ENCODE measurements at regions not wholly inside any gene's neighbourhood (a gene's known extent, or its start where the extent isn't known, plus 50 kb on each side); places are given as distances from the start of the nearest gene placed in this dataset.

DNA sequence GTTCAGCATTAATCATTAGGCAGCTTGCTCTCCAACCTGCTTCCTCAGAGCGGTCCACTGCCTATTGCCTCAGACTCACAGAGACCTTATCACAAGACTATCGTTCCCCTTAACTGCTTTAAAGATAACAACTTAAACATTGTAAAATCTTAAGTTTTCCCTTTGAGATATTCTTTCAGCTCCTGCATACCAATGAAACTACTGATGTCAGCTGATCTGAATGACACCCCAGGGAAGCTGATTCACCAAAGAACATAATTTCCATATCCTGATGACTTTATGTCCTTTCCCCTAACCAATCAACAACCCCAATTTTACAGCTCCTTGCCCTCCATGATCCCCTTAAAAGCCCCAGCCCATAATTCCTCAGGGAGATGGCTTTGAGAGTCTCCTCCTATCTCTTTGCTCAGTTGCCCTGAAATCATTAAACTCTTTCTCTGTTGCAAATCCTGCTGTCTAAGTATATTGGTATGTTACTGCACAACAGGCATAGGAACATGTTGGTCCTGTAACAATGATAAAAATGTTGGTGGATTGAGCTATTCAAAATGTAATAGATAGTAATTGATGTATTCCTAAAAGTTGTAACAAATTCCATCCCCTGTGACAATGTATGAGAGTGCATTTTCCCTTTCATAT is 621.4 kb upstream of the RGS18 start:
- Histone ChIP-seq H3K9ac (ENCODE audit: low read length) (no peak overlapping the region), H3K4me3 (ENCODE audit: insufficient read depth, low read depth, low read length) (no peak overlapping the region), H3K36me3 (ENCODE audit: insufficient read depth, low read length) (no peaks in the 10 kb centered on the region), H3K4me2 (ENCODE audit: low read length) (no peak overlapping the region), H3K79me2 (ENCODE audit: insufficient read depth, low read length) (no peaks in the 10 kb centered on the region), H2AFZ (ENCODE audit: low read depth, low read length) (no peak overlapping the region), H3K9me3 (ENCODE audit: insufficient read depth, low read depth, low read length) (no peaks in the 10 kb centered on the region), H4K20me1 (ENCODE audit: insufficient read depth, low read length) (no peaks in the 10 kb centered on the region), H3K27me3 (ENCODE audit: insufficient read depth, low read length) (no peaks in the 10 kb centered on the region), H3K4me1 (ENCODE audit: insufficient read depth, low read length) (no peaks in the 10 kb centered on the region), H3K27ac (ENCODE audit: low read depth, low read length) (no peak overlapping the region)
- peaks cover 3% of the 10 kb centered on the region for H3K4me1 Mint-ChIP-seq (ENCODE audit: low read depth, unreplicated experiment)
- H3K27ac Mint-ChIP-seq (ENCODE audit: unreplicated experiment), result no peak overlapping the region
- TF ChIP-seq, protein P1, sequence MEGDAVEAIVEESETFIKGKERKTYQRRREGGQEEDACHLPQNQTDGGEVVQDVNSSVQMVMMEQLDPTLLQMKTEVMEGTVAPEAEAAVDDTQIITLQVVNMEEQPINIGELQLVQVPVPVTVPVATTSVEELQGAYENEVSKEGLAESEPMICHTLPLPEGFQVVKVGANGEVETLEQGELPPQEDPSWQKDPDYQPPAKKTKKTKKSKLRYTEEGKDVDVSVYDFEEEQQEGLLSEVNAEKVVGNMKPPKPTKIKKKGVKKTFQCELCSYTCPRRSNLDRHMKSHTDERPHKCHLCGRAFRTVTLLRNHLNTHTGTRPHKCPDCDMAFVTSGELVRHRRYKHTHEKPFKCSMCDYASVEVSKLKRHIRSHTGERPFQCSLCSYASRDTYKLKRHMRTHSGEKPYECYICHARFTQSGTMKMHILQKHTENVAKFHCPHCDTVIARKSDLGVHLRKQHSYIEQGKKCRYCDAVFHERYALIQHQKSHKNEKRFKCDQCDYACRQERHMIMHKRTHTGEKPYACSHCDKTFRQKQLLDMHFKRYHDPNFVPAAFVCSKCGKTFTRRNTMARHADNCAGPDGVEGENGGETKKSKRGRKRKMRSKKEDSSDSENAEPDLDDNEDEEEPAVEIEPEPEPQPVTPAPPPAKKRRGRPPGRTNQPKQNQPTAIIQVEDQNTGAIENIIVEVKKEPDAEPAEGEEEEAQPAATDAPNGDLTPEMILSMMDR (IDR thresholded peaks at IDR 0.05; ENCODE audit: insufficient read depth, low read depth, low read length), result no peak
- TF ChIP-seq EZH2 (IDR thresholded peaks at IDR 0.05; ENCODE audit: insufficient read depth, low read length), result no peak
- H3K4me3 Mint-ChIP-seq (ENCODE audit: unreplicated experiment), result no peak overlapping the region
- H3K27me3 Mint-ChIP-seq (ENCODE audit: low read depth, unreplicated experiment), result no peaks in the 10 kb centered on the region
- no peak for DNase-seq (ENCODE audit: low read depth)
- no peaks in the 10 kb centered on the region for H3K36me3 Mint-ChIP-seq (ENCODE audit: low read depth, unreplicated experiment)
- no peak for FAIRE-seq
- no peaks in the 10 kb centered on the region for H3K9me3 Mint-ChIP-seq (ENCODE audit: unreplicated experiment)

GRCh38 chr1:191541758-191542157 is 616.5 kb upstream of the RGS18 start:
- no peaks in the 10 kb centered on the region for H3K79me2 ChIP-seq (ENCODE audit: insufficient read depth, low read length)
- H4K20me1 ChIP-seq (ENCODE audit: insufficient read depth, low read length), result no peaks in the 10 kb centered on the region
- no peak overlapping the region for H2AFZ ChIP-seq (ENCODE audit: low read depth, low read length)
- Mint-ChIP-seq H3K36me3 (ENCODE audit: low read depth, unreplicated experiment) (no peaks in the 10 kb centered on the region), H3K9me3 (ENCODE audit: unreplicated experiment) (no peaks in the 10 kb centered on the region), H3K27ac (ENCODE audit: unreplicated experiment) (no peak overlapping the region), H3K27me3 (ENCODE audit: low read depth, unreplicated experiment) (no peaks in the 10 kb centered on the region), H3K4me1 (ENCODE audit: low read depth, unreplicated experiment) (peaks cover 2% of the 10 kb centered on the region), H3K4me3 (ENCODE audit: unreplicated experiment) (no peak overlapping the region)
- FAIRE-seq (no peak), DNase-seq (ENCODE audit: low read depth) (no peak)
- H3K4me3 ChIP-seq (ENCODE audit: insufficient read depth, low read depth, low read length), result no peak overlapping the region
- no peak overlapping the region for H3K27ac ChIP-seq (ENCODE audit: low read depth, low read length)
- H3K27me3 ChIP-seq (ENCODE audit: insufficient read depth, low read length), result no peaks in the 10 kb centered on the region
- H3K4me2 ChIP-seq (ENCODE audit: low read length), result no peak overlapping the region
- TF ChIP-seq, protein P1 (IDR thresholded peaks at IDR 0.05; ENCODE audit: insufficient read depth, low read depth, low read length), result no peak
- no peak for TF ChIP-seq EZH2 (IDR thresholded peaks at IDR 0.05; ENCODE audit: insufficient read depth, low read length)
- no peak overlapping the region for H3K9ac ChIP-seq (ENCODE audit: low read length)
- no peaks in the 10 kb centered on the region for H3K4me1 ChIP-seq (ENCODE audit: insufficient read depth, low read length)
- H3K36me3 ChIP-seq (ENCODE audit: insufficient read depth, low read length), result no peaks in the 10 kb centered on the region
- no peaks in the 10 kb centered on the region for H3K9me3 ChIP-seq (ENCODE audit: insufficient read depth, low read depth, low read length)

DNA sequence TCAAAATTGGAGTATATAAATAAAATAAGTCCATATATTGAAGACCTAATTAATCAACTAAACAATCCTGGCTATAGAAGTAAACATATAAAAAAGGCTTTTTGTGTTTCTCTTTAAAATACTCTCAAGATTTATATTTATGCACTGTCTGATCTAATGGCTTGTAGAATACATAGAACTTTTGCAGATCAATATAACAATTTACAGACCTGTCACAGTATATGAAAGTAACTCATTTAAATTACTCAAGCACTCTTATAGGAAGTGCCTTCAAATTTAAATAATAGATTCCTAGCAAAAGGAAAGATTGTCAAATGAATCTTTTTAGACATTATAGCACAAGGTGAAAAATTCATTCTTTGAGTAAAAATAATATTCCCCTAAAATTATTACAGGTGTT is 615.8 kb upstream of the RGS18 start:
- H2AFZ ChIP-seq (ENCODE audit: low read depth, low read length), result no peak overlapping the region
- H3K4me1 ChIP-seq (ENCODE audit: insufficient read depth, low read length), result no peaks in the 10 kb centered on the region
- no peak overlapping the region for H3K4me3 ChIP-seq (ENCODE audit: insufficient read depth, low read depth, low read length)
- no peak overlapping the region for H3K27ac Mint-ChIP-seq (ENCODE audit: unreplicated experiment)
- DNase-seq (ENCODE audit: low read depth) (no peak), FAIRE-seq (no peak)
- H3K27ac ChIP-seq (ENCODE audit: low read depth, low read length), result no peak overlapping the region
- no peak overlapping the region for H3K9ac ChIP-seq (ENCODE audit: low read length)
- TF ChIP-seq, protein P1 (IDR thresholded peaks at IDR 0.05; ENCODE audit: insufficient read depth, low read depth, low read length), result no peak
- TF ChIP-seq EZH2 (IDR thresholded peaks at IDR 0.05; ENCODE audit: insufficient read depth, low read length), result no peak
- no peaks in the 10 kb centered on the region for H3K27me3 ChIP-seq (ENCODE audit: insufficient read depth, low read length)
- no peaks in the 10 kb centered on the region for H3K4me1 Mint-ChIP-seq (ENCODE audit: low read depth, unreplicated experiment)
- H3K4me2 ChIP-seq (ENCODE audit: low read length), result no peak overlapping the region
- no peaks in the 10 kb centered on the region for H3K9me3 ChIP-seq (ENCODE audit: insufficient read depth, low read depth, low read length)
- H4K20me1 ChIP-seq (ENCODE audit: insufficient read depth, low read length), result no peaks in the 10 kb centered on the region
- no peaks in the 10 kb centered on the region for H3K36me3 ChIP-seq (ENCODE audit: insufficient read depth, low read length)
- no peaks in the 10 kb centered on the region for H3K9me3 Mint-ChIP-seq (ENCODE audit: unreplicated experiment)
- no peaks in the 10 kb centered on the region for H3K79me2 ChIP-seq (ENCODE audit: insufficient read depth, low read length)
- H3K4me3 Mint-ChIP-seq (ENCODE audit: unreplicated experiment), result no peak overlapping the region
- H3K27me3 Mint-ChIP-seq (ENCODE audit: low read depth, unreplicated experiment), result no peaks in the 10 kb centered on the region
- no peaks in the 10 kb centered on the region for H3K36me3 Mint-ChIP-seq (ENCODE audit: low read depth, unreplicated experiment)
